ENCODE measurements at regions not wholly inside any gene's neighbourhood (a gene's known extent, or its start where the extent isn't known, plus 50 kb on each side); places are given as distances from the start of the nearest gene placed in this dataset.

DNA sequence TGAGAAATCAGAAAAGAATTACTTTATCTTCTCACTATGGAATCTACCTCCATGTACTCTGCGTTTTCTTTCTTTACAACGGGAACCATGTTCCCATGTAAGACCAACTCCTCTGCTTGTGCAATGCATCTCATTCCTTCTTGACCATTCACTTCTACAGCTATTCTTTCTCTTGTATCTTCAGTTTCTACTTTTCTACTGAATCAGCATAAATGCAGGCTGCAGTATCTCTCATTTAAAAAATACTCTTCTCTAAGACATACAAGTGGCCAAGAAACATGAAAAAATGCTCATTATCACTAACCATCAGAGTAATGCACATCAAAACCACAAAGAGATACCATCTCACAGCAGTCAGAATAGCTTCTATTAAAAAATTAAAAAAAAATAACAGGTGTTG is 74.1 kb upstream of the NANOGP8 start:
- no peaks in the 10 kb centered on the region for H3K79me2 ChIP-seq (ENCODE audit: insufficient read depth)
- no peaks in the 10 kb centered on the region for H3K9me2 ChIP-seq (ENCODE audit: insufficient read depth)
- no peaks in the 10 kb centered on the region for H3K9me3 ChIP-seq (ENCODE audit: low read depth)
- H3K4me1 ChIP-seq (ENCODE audit: insufficient read depth): no peaks in the 10 kb centered on the region
- 96 to 98% methylated on average over 2 of the region's 2 CpGs for whole genome bisulfite sequencing, 2 experiments (ENCODE audit: low coverage in 1 of 2, low lambda C conversion rate in 2 of 2, missing lambda C conversion rate in 2 of 2)
- no peaks in the 10 kb centered on the region for H3K36me3 ChIP-seq (ENCODE audit: low read depth)
- DNase-seq: no peak
- in situ Hi-C loops (cut with MboI): no loop called here
- no peak overlapping the region for H3K27ac ChIP-seq
- no peak overlapping the region for H3K4me3 ChIP-seq
- no peaks in the 10 kb centered on the region for H3F3A ChIP-seq (ENCODE audit: insufficient read depth)
- H2AFZ ChIP-seq: no peak overlapping the region
- no peaks in the 10 kb centered on the region for H3K27me3 ChIP-seq (replicated peaks; ENCODE audit: insufficient read depth)
- no peak for TF ChIP-seq EZH2 (IDR thresholded peaks at IDR 0.05; ENCODE audit: insufficient read depth, poor library complexity, severe bottlenecking)
- TF ChIP-seq EZH2phosphoT487 (IDR thresholded peaks at IDR 0.05; ENCODE audit: insufficient read depth, low read depth): no peak
- H3K4me2 ChIP-seq (ENCODE audit: unreplicated experiment): no peak overlapping the region
- H3K9ac ChIP-seq: no peak overlapping the region
- no peaks in the 10 kb centered on the region for H4K20me1 ChIP-seq (ENCODE audit: insufficient read depth)

GRCh38 chr15:35151782-35152181 is 66.7 kb upstream of the NANOGP8 start:
- TF ChIP-seq EZH2phosphoT487 (IDR thresholded peaks at IDR 0.05; ENCODE audit: insufficient read depth, low read depth) (no peak), EZH2 (IDR thresholded peaks at IDR 0.05; ENCODE audit: insufficient read depth, poor library complexity, severe bottlenecking) (no peak)
- WGBS, 2 experiments (ENCODE audit: low coverage in 1 of 2, low lambda C conversion rate in 2 of 2, missing lambda C conversion rate in 2 of 2): 90 to 92% methylated on average over 8 of the region's 8 CpGs
- H3F3A ChIP-seq (ENCODE audit: insufficient read depth): no peaks in the 10 kb centered on the region
- H3K9ac ChIP-seq: no peak overlapping the region
- H3K36me3 ChIP-seq (ENCODE audit: low read depth): no peaks in the 10 kb centered on the region
- H4K20me1 ChIP-seq (ENCODE audit: insufficient read depth): no peaks in the 10 kb centered on the region
- no peak overlapping the region for H2AFZ ChIP-seq
- H3K4me3 ChIP-seq: no peak overlapping the region
- DNase-seq: no peak
- H3K27ac ChIP-seq: no peak overlapping the region
- H3K27me3 ChIP-seq (replicated peaks; ENCODE audit: insufficient read depth): no peaks in the 10 kb centered on the region
- 0 out of 2 replicates have a peak, but pooled peaks cover 4% of the 10 kb centered on the region for H3K9me2 ChIP-seq (ENCODE audit: insufficient read depth)
- H3K79me2 ChIP-seq (ENCODE audit: insufficient read depth): no peaks in the 10 kb centered on the region
- in situ Hi-C loops (cut with MboI): no loop called here
- H3K4me1 ChIP-seq (ENCODE audit: insufficient read depth): no peaks in the 10 kb centered on the region
- no peak overlapping the region for H3K4me2 ChIP-seq (ENCODE audit: unreplicated experiment)
- H3K9me3 ChIP-seq (ENCODE audit: low read depth): no peaks in the 10 kb centered on the region

DNA sequence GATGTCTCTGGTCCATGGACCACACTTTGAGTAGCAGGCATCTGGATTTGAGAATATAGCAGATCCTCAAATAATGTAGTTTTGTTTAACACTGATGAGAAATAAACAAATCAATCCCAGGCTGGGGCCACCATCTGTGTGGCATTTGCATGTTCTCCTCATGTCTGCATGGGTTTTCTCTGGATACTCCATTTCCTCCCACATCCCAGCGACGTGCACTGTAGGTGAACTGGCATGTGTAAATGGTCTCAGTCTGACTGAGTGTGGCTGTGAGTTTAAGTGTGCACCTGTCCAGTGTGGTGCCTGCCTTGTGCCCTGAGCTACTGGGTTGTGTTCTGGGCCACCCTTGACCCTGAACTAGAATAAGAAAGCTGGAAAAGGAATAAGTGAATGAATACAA is 66.3 kb upstream of the NANOGP8 start:
- no peak overlapping the region for H3K4me2 ChIP-seq (ENCODE audit: unreplicated experiment)
- no peak overlapping the region for H3K9ac ChIP-seq
- no peaks in the 10 kb centered on the region for H3K36me3 ChIP-seq (ENCODE audit: low read depth)
- no peaks in the 10 kb centered on the region for H4K20me1 ChIP-seq (ENCODE audit: insufficient read depth)
- 76 to 82% methylated on average over 2 of the region's 2 CpGs for WGBS, 2 experiments (ENCODE audit: low coverage in 1 of 2, low lambda C conversion rate in 2 of 2, missing lambda C conversion rate in 2 of 2)
- H3K27me3 ChIP-seq (replicated peaks; ENCODE audit: insufficient read depth): no peaks in the 10 kb centered on the region
- H2AFZ ChIP-seq: no peak overlapping the region
- DNase-seq: no peak
- H3K4me3 ChIP-seq: no peak overlapping the region
- no peaks in the 10 kb centered on the region for H3F3A ChIP-seq (ENCODE audit: insufficient read depth)
- no peak overlapping the region for H3K27ac ChIP-seq
- no peaks in the 10 kb centered on the region for H3K79me2 ChIP-seq (ENCODE audit: insufficient read depth)
- H3K9me2 ChIP-seq (ENCODE audit: insufficient read depth): 0 out of 2 replicates have a peak, but pooled peaks cover 4% of the 10 kb centered on the region
- H3K4me1 ChIP-seq (ENCODE audit: insufficient read depth): no peaks in the 10 kb centered on the region
- no peak for TF ChIP-seq EZH2phosphoT487 (IDR thresholded peaks at IDR 0.05; ENCODE audit: insufficient read depth, low read depth)
- TF ChIP-seq EZH2 (IDR thresholded peaks at IDR 0.05; ENCODE audit: insufficient read depth, poor library complexity, severe bottlenecking): no peak
- no peaks in the 10 kb centered on the region for H3K9me3 ChIP-seq (ENCODE audit: low read depth)
- in situ Hi-C loops (cut with MboI): no loop called here

DNA sequence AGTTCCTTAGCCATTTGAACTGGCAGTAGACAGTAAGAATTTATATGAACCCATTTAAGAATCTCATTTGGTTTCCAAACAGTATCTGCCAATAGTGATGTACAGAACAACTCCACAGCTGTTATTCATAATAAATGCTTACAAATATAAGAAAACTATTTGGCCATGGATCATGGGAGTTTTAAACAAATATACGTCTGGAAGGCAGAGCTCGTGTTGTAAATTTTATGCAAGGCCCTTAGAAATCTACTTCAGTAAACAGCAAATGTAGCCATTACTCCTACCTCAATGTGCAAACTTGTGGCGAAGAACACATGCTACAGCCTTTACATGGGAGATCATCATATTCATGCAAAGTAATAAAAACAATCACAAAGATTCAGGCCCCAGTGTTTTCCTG is 65.3 kb upstream of the NANOGP8 start:
- in situ Hi-C loops (cut with MboI): no loop called here
- Histone ChIP-seq H3F3A (ENCODE audit: insufficient read depth) (no peaks in the 10 kb centered on the region), H3K79me2 (ENCODE audit: insufficient read depth) (no peaks in the 10 kb centered on the region), H3K27me3 (replicated peaks; ENCODE audit: insufficient read depth) (no peaks in the 10 kb centered on the region), H3K27ac (no peak overlapping the region), H3K4me2 (ENCODE audit: unreplicated experiment) (no peak overlapping the region), H2AFZ (no peak overlapping the region), H3K36me3 (ENCODE audit: low read depth) (no peaks in the 10 kb centered on the region), H3K4me1 (ENCODE audit: insufficient read depth) (no peaks in the 10 kb centered on the region), H4K20me1 (ENCODE audit: insufficient read depth) (no peaks in the 10 kb centered on the region), H3K9me3 (ENCODE audit: low read depth) (no peaks in the 10 kb centered on the region), H3K9ac (no peak overlapping the region), H3K9me2 (ENCODE audit: insufficient read depth) (0 out of 2 replicates have a peak, but pooled peaks cover 4% of the 10 kb centered on the region), H3K4me3 (no peak overlapping the region)
- 67 to 71% methylated on average over 3 of the region's 3 CpGs for WGBS, 2 experiments (ENCODE audit: low coverage in 1 of 2, low lambda C conversion rate in 2 of 2, missing lambda C conversion rate in 2 of 2)
- DNase-seq: no peak
- TF ChIP-seq EZH2phosphoT487 (IDR thresholded peaks at IDR 0.05; ENCODE audit: insufficient read depth, low read depth): no peak
- no peak for TF ChIP-seq EZH2 (IDR thresholded peaks at IDR 0.05; ENCODE audit: insufficient read depth, poor library complexity, severe bottlenecking)

- H3K4me3 ChIP-seq: no peak overlapping the region
- no peak overlapping the region for H3K27ac ChIP-seq
- H3F3A ChIP-seq (ENCODE audit: insufficient read depth): peaks cover 24% of the 10 kb centered on the region
- H3K9ac ChIP-seq: no peak overlapping the region
- H3K9me3 ChIP-seq (ENCODE audit: low read depth): no peaks in the 10 kb centered on the region
- H3K36me3 ChIP-seq (ENCODE audit: low read depth): no peaks in the 10 kb centered on the region
- no peak overlapping the region for H2AFZ ChIP-seq
- in situ Hi-C loops (cut with MboI): no loop called here
- no peak for TF ChIP-seq EZH2phosphoT487 (IDR thresholded peaks at IDR 0.05; ENCODE audit: insufficient read depth, low read depth)
- no peak for TF ChIP-seq EZH2 (IDR thresholded peaks at IDR 0.05; ENCODE audit: insufficient read depth, poor library complexity, severe bottlenecking)
- no peaks in the 10 kb centered on the region for H4K20me1 ChIP-seq (ENCODE audit: insufficient read depth)
- peaks cover 23% of the 10 kb centered on the region for H3K4me1 ChIP-seq (ENCODE audit: insufficient read depth)
- DNase-seq: no peak
- WGBS, 2 experiments (ENCODE audit: low coverage in 1 of 2, low lambda C conversion rate in 2 of 2, missing lambda C conversion rate in 2 of 2): 97 to 100% methylated on average over 1 of the region's 1 CpG
- H3K4me2 ChIP-seq (ENCODE audit: unreplicated experiment): no peak overlapping the region
- no peaks in the 10 kb centered on the region for H3K27me3 ChIP-seq (replicated peaks; ENCODE audit: insufficient read depth)
- no peaks in the 10 kb centered on the region for H3K79me2 ChIP-seq (ENCODE audit: insufficient read depth)
- no peaks in the 10 kb centered on the region for H3K9me2 ChIP-seq (ENCODE audit: insufficient read depth)
These were observed 60.2 kb upstream of the NANOGP8 start for GRCh38 chr15:35145336-35145735.

All from GM23248 (cell line).